ENCODE measurements at regions not wholly inside any gene's neighbourhood (a gene's known extent, or its start where the extent isn't known, plus 50 kb on each side); places are given as distances from the start of the nearest gene placed in this dataset.
"Not testable (repeated sequence)": the region's sequence is repeated elsewhere in the genome, so short reads cannot be mapped to it uniquely, and the experiment has no call there.

DNA sequence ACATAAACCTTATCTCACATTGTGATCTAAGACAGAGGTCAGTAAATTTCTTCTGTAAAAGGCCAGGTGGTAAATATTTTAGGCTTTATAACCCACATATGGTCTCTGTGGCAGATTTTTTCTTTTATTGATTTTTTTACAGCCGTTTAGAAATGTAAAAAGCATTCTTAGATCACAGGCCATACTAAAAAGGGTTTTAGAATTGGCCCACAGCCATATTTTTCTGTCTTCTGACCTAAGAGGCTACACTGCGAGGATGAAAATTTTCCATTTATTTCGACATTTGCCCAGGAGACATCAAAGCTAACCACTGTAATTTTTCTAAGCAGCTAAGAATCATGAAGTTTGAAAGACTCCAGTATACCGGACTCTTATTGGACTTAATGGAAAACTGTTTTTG is 377.2 kb upstream of the SGO1 start:
- no peak for DNase-seq (ENCODE audit: low spot score in 2 of 2)
- 45 to 54% methylated on average over 4 of the region's 4 CpGs for WGBS, 2 donors
- TF ChIP-seq, protein P1, sequence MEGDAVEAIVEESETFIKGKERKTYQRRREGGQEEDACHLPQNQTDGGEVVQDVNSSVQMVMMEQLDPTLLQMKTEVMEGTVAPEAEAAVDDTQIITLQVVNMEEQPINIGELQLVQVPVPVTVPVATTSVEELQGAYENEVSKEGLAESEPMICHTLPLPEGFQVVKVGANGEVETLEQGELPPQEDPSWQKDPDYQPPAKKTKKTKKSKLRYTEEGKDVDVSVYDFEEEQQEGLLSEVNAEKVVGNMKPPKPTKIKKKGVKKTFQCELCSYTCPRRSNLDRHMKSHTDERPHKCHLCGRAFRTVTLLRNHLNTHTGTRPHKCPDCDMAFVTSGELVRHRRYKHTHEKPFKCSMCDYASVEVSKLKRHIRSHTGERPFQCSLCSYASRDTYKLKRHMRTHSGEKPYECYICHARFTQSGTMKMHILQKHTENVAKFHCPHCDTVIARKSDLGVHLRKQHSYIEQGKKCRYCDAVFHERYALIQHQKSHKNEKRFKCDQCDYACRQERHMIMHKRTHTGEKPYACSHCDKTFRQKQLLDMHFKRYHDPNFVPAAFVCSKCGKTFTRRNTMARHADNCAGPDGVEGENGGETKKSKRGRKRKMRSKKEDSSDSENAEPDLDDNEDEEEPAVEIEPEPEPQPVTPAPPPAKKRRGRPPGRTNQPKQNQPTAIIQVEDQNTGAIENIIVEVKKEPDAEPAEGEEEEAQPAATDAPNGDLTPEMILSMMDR (IDR thresholded peaks at IDR 0.05), result no peak
- TF ChIP-seq POLR2A (IDR thresholded peaks at IDR 0.05), result no peak
- intact Hi-C loops (cut with DNase I; ENCODE audit: low total_unique reads), result no loop called here
- H3K4me3 ChIP-seq (ENCODE audit: low read depth, poor library complexity, severe bottlenecking), result no peak overlapping the region

DNA sequence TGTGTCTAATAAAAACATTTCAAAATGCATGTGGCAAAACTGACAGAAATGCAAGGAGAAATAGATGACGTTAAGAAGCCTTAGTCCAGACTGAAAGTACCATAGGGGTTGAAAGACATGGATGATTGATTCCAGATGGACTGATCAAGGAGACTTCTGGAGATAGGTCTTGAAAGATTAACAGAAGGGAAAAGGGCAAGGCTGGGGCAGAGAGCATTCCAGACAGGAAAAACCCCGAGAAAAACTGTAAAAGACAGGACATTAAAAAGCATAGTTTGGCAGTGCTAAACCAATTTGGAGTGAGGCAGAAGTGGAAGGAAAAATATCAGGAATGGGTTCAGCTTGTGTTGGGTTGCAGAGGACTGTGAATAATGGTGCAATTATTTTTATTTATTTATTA is 375.2 kb upstream of the SGO1 start:
- intact Hi-C loops (cut with DNase I; ENCODE audit: low total_unique reads), result no loop called here
- no peak overlapping the region for H3K4me3 ChIP-seq (ENCODE audit: low read depth, poor library complexity, severe bottlenecking)
- WGBS, 2 donors, result 38 to 42% methylated on average over 2 of the region's 2 CpGs
- TF ChIP-seq, protein P1 (IDR thresholded peaks at IDR 0.05), result no peak
- TF ChIP-seq POLR2A (IDR thresholded peaks at IDR 0.05), result no peak
- no peak for DNase-seq (ENCODE audit: low spot score in 2 of 2)

DNA sequence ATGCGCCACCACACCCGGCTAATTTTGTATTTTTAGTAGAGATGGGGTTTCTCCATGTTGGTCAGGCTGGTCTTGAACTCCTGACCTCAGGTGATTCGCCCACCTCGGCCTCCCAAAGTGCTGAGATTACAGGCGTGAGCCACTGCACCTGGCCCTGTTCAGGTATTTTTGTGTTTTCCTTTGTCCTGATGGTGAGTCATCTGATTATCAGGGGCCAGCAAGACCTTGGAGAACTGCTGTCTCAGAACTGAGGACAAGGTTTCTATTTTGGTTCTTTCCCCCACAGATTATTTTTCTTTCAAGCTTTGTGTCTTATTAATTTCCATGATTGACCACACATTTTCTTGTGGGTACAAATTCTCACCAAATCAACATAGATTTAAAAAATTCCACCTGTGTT is 374.4 kb upstream of the SGO1 start:
- WGBS, 2 donors, result 93% methylated on average over 5 of the region's 5 CpGs
- intact Hi-C loops (cut with DNase I; ENCODE audit: low total_unique reads); H3K4me3 ChIP-seq (ENCODE audit: low read depth, poor library complexity, severe bottlenecking); DNase-seq (ENCODE audit: low spot score in 2 of 2): not testable (repeated sequence)

DNA sequence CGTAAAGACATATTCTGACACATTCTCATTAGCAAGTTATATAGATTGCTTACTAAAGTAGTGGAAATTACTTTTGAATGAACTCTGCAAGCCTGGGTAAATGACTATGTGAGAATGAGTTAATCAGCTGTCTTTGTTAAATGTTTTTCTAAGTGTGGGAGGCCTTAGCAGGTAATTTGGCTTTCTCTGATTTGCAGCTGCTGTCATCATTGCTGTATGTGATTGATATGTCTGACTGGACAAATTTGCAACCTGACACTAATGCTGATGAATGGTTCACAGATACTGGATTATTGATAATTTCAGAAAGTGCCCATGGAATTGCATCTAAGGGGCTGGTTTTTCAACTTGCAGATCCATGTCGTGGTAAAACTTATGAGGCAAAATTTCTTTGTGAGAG is 372.2 kb upstream of the SGO1 start:
- intact Hi-C loops (cut with DNase I; ENCODE audit: low total_unique reads), result no loop called here
- TF ChIP-seq POLR2A (IDR thresholded peaks at IDR 0.05), result no peak
- TF ChIP-seq, protein P1 (IDR thresholded peaks at IDR 0.05), result no peak
- DNase-seq (ENCODE audit: low spot score in 2 of 2), result no peak
- 69 to 74% methylated on average over 2 of the region's 2 CpGs for WGBS, 2 donors
- no peak overlapping the region for H3K4me3 ChIP-seq (ENCODE audit: low read depth, poor library complexity, severe bottlenecking)

DNA sequence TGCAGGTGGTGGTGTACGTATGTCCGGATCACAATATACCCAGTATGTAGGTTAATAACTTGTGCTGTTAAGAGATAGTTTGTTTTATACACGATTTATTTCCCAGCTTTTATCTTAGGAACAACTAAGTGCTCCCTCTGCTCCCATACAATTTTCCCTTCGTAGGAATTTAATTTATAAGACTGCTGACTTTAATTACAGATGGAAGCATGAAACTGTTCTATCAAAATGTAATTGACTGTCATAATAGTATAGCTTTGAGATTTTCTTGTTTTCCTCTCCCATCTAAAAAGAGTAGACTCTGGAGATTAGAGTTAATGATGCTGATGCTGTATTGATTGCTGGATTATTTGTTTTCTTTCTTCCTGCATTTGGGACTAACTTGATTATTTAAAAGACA is 370.7 kb upstream of the SGO1 start:
- TF ChIP-seq, protein P1 (IDR thresholded peaks at IDR 0.05), result no peak
- TF ChIP-seq POLR2A (IDR thresholded peaks at IDR 0.05), result no peak
- no peak overlapping the region for H3K4me3 ChIP-seq (ENCODE audit: low read depth, poor library complexity, severe bottlenecking)
- intact Hi-C loops (cut with DNase I; ENCODE audit: low total_unique reads), result no loop called here
- DNase-seq (ENCODE audit: low spot score in 2 of 2), result no peak
- 80 to 83% methylated on average over 4 of the region's 4 CpGs for whole genome bisulfite sequencing, 2 donors

DNA sequence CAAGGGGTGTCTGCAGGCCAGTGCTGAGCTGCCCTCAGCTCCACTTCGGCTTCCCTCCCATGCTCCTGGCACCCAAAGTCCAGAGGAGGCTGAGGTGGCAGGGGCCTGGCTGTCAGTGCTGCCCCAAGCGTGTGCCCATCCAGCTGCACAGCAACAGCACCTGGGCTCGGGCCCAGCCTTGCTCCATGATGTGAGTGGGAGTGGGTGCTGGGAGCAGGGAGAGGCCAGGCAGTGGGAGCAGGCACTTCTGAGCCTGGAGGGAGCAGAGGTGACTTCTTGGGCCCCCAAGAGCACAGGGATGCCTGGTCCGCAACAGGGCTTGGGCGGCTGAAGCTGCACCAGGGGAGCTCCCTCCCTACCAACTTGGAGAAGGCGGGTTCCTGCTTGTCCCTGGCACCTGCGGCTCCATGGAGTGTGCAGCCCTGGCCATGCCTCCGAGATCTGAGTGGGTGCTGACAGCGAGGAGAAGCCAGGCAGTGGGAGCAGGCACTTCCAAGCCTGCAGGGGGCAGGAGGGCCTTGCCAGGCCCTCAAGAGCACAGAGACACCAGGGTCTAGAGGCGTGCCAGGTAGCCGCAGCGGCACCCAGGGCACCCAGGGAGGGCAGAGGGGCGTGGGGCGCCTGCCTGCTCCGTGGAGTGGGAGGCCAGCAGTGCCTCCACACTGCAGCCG is 366.7 kb upstream of the SGO1 start:
- peak in 1 of 2 donors; percentile 75 for DNase-seq (ENCODE audit: low spot score in 2 of 2)
- 83 to 88% methylated on average over 14 to 15 of the region's 16 CpGs for WGBS, 2 donors
- intact Hi-C loops (cut with DNase I; ENCODE audit: low total_unique reads), result no loop called here
- TF ChIP-seq, protein P1 (IDR thresholded peaks at IDR 0.05), result no peak
- TF ChIP-seq POLR2A (IDR thresholded peaks at IDR 0.05), result no peak
- no peak overlapping the region for H3K4me3 ChIP-seq (ENCODE audit: low read depth, poor library complexity, severe bottlenecking)

DNA sequence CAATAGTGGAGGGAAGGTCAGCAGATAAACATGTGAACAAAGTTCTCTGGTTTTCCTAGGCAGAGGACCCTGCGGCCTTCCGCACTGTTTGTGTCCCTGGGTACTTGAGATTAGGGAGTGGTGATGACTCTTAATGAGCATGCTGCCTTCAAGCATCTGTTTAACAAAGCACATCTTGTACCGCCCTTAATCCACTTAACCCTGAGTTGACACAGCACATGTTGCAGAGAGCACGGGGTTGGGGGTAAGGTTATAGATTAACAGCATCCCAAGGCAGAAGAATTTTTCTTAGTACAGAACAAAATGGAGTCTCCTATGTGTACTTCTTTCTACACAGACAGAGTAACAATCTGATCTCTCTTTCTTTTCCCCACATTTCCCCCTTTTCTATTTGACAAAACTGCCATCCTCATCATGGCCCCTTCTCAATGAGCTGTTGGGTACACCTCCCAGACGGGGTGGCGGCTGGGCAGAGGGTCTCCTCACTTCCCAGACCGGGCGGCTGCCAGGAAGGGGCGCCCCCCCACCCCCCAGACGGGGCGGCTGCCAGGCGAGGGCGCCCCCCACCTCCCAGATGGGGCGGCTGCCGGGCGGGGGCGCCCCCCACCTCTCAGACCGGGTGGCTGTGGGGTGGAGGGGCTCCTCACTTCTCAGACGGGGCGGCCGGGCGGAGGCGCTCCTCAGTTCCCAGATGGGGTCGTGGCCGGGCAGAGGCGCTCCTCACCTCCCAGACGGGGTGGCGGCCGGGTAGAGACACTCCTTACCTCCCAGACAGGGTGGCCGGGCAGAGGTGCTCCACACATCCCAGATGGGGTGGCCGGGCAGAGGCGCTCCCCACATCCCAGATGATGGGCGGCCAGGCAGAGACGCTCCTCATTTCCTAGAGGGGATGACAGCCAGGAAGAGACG is 361.6 kb upstream of the SGO1 start:
- DNase-seq (ENCODE audit: low spot score in 2 of 2); intact Hi-C loops (cut with DNase I; ENCODE audit: low total_unique reads): not testable (repeated sequence)

More for the DNA sequence above, 361.6 kb upstream of the SGO1 start:
- 93 to 96% methylated on average over 17 to 34 of the region's 35 CpGs for WGBS, 2 donors
- not testable (repeated sequence) for H3K4me3 ChIP-seq (ENCODE audit: low read depth, poor library complexity, severe bottlenecking)
